Choroid plexus epithelial cell (primary cell): ENCODE measurements at regions not wholly inside any gene's neighbourhood (a gene's known extent, or its start where the extent isn't known, plus 50 kb on each side); places are given as distances from the start of the nearest gene placed in this dataset.

ENCODE experiments used
- DNase-seq: peaks from one replicate; pipeline ENCODE4 v3.0.0-alpha.2; 2010; ENCODE audit warnings: low read depth
- H3K4me3 ChIP-seq: 2 replicates; pipeline ENCODE4 v1.5.1; 2011; ENCODE audit warnings: low read depth, mild to moderate bottlenecking, control low read depth, low read length, moderate library complexity
- TF ChIP-seq, protein P1 (sequence below): conservative IDR thresholded peaks from 2 replicates; pipeline ENCODE4 v1.5.1; 2011; ENCODE audit warnings: low read depth, mild to moderate bottlenecking, control low read depth, inconsistent platforms, low read length, moderate library complexity

DNA sequence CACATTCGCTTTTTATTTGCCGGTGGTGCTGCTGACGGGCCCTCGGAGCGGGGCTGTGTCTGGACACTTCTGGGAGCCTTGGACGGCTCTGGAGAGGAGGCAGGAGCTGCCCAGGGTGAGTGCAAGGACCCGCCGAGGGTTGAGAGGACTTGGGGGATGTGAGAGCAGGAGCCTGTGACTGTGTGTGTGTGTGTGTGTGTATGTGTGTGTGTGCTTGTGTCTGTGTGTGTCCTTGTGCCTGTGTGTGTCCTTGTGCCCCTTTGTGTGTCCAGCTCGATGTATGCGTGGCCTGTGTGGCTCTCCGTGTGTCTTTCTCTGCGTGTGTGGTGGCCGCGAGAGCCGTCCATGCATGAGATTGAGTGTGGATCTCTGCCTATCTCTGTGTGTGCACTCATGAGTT is 179.6 kb upstream of the MYL2 start:
- TF ChIP-seq, protein P1, sequence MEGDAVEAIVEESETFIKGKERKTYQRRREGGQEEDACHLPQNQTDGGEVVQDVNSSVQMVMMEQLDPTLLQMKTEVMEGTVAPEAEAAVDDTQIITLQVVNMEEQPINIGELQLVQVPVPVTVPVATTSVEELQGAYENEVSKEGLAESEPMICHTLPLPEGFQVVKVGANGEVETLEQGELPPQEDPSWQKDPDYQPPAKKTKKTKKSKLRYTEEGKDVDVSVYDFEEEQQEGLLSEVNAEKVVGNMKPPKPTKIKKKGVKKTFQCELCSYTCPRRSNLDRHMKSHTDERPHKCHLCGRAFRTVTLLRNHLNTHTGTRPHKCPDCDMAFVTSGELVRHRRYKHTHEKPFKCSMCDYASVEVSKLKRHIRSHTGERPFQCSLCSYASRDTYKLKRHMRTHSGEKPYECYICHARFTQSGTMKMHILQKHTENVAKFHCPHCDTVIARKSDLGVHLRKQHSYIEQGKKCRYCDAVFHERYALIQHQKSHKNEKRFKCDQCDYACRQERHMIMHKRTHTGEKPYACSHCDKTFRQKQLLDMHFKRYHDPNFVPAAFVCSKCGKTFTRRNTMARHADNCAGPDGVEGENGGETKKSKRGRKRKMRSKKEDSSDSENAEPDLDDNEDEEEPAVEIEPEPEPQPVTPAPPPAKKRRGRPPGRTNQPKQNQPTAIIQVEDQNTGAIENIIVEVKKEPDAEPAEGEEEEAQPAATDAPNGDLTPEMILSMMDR = no peak
- DNase-seq = no peak
- H3K4me3 ChIP-seq = no peak overlapping the region

DNA sequence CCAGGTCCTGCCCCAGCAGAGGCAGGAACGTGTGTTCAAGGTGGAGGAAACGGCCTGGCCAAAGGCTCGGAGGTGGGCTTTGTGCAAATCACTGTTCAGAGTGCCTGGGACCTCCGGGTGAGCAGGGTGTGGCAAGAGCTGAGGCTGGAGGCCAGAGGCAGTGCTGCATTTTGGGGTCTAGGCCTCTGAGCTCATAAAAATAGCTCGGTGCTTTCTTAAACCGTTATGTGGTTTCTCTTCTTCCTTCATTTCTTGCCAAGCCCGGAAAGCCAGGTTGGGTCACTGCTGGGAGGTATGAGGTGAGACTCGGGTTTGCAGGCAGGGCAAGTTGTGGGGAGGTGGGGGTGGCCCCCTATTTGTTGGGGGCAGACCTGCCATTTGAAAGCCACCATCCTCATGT is 178.8 kb upstream of the MYL2 start:
- no peak for DNase-seq
- TF ChIP-seq, protein P1 = no peak

DNA sequence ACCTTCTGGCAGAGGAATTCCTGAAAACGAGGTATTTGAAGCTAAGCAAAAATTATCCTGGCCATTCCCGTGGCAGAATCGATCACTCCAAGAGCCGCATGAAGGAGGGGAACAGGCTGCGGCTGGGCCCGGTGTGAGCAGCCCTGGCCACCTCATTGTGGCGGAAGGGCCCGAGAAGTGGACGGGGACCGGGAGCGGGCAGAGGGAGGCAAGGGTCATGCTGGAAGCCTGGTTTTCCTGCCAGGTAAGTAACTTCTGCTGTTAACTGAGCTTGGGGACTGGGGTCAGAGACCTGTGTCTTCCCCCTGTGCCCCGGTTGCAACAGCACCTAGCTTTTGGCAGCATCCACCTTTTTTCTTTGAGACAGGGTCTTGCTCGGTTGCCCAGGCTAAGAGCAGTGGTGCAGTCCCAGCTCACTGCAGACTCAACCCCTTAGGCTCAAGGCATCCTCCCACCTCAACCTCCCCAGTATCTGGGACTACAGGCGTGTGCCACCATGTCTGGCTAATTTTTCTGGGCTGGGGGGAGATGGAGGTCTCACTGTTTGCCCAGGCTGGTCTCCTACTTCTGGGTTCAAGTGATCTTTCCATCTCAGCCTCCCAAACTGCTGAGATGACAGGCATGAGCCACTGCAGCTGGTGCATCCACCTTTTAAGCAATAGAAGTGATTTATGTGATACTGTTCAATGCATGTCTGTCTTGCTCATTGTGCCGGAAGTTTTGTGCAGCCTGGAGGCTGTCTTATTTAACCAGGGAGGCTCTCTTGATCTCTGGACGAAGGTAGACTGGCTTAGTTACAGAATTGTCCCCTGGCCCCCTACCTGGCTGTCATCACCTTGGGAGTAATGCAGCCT is 174.0 kb upstream of the MYL2 start:
- TF ChIP-seq, protein P1 = no peak
- no peak overlapping the region for H3K4me3 ChIP-seq
- no peak for DNase-seq

More for the DNA sequence above, 178.8 kb upstream of the MYL2 start:
- no peak overlapping the region for H3K4me3 ChIP-seq

DNA sequence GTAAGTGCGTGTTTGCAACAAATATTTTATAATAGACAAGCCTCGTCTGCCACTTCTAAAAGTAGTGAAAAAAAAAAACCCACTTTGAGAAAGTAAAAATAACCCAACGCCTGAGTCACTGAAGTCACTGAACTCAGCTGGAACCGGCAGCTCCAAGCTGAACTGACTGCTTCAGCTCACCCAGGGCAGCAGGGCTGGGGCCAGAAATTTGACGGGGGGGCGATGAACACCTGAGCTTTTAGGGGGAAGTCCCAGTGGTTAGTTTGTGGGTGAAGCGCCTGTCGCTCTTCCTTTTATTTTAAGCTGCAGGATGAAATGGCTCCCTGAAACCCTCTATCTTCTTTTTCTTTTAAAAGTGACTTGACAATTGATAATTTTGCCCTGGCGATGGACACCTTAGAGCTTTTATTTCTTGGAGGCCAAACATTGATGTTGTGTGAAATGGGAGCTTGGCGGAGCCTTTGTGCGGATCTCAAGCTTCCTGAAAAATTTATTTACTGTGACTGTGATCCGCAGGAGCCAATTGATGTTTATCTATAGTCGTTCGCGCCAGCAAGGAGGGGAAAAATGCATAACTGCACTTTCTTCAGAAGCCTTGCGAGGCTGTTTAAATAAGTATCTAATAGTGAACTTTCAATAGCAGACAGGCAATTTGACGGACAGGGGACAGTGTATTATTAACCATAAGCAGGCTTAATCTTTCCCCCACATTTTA is 173.2 kb upstream of the MYL2 start:
- TF ChIP-seq, protein P1 = no peak
- DNase-seq = no peak
- no peak overlapping the region for H3K4me3 ChIP-seq

DNA sequence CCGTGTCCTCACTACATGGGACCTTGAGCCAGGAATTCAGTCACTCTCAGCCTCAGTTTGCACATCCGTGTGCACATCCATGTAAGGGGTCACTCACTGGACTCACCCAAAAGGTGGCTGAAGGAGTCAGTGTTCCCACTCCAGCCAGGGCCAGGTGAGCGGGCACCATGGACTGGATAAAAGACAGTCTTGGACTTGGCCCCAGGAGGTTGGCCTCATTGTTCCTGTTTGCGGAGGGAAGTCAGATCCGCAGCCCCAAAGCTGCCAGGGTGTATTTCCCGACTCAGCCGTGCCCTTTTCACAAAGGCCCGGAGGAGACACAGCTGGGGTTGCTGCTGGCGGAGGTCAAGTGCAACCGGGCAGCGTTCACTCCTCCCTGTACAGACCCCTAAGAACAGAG is 170.7 kb upstream of the MYL2 start:
- TF ChIP-seq, protein P1 = no peak
- no peak overlapping the region for H3K4me3 ChIP-seq
- DNase-seq = no peak

DNA sequence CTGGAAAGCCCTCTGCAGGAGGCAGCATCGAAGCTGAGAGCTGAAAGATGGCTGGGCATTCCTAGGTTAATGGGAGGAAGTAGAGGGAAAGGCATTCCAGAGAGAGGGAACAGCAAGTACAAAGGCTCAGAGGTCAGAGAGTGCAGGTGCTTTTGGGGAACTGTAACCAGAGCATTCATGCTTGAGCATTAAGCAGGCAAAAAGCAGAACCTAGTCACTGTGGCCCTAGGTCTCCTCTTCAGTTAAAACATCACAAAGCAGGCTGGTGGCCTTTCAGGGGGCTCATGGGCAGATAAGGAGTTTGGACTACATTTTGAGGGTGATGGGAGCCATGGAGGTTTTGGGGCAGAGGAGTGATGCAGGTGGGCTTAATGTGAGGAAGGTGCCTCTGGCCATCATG is 169.2 kb upstream of the MYL2 start:
- DNase-seq = no peak
- TF ChIP-seq, protein P1 = no peak
- H3K4me3 ChIP-seq = no peak overlapping the region
